ENCODE measurements at regions not wholly inside any gene's neighbourhood (a gene's known extent, or its start where the extent isn't known, plus 50 kb on each side); places are given as distances from the start of the nearest gene placed in this dataset.

DNA sequence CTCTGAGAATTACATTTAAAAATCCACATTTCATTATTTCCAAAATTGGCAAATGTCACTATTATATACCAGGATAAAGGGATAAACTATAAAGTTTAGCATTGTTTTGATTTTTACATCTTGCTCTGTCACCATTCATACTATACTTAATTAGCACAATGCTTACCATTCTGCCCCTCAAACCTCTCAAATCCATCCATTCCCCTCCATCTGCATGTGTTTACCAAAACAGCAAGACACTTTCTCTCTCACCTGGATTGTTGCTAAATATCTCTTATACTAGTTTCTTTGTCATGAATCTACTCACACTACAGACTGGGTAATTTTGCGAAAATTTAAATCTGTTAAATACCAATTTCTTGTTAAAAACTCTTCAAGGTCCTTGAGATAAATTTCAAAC is 496.1 kb downstream of the NR4A2 start:
- ChIA-PET CTCF (no interaction called here), POLR2A (no interaction called here)
- Histone ChIP-seq H3K4me1 (no peaks in the 10 kb centered on the region), H3K27ac (no peak overlapping the region), H3K4me2 (no peak overlapping the region), H3K9me3 (no peaks in the 10 kb centered on the region), H3K4me3 (no peak overlapping the region)
- no peak for FAIRE-seq
- TF ChIP-seq RARB (CRISPR knock-in tag; IDR thresholded peaks at IDR 0.05) (no peak), FOSB (CRISPR knock-in tag; IDR thresholded peaks at IDR 0.05) (no peak), GATA3 (IDR thresholded peaks at IDR 0.05; ENCODE audit: borderline replicate concordance) (no peak)
- no peak for ATAC-seq
- 24% methylated on average over 1 of the region's 1 CpG for WGBS (ENCODE audit: missing lambda C conversion rate)
- no peak for DNase-seq (ENCODE audit: low read depth in 1 of 2, low spot score in 1 of 2)

DNA sequence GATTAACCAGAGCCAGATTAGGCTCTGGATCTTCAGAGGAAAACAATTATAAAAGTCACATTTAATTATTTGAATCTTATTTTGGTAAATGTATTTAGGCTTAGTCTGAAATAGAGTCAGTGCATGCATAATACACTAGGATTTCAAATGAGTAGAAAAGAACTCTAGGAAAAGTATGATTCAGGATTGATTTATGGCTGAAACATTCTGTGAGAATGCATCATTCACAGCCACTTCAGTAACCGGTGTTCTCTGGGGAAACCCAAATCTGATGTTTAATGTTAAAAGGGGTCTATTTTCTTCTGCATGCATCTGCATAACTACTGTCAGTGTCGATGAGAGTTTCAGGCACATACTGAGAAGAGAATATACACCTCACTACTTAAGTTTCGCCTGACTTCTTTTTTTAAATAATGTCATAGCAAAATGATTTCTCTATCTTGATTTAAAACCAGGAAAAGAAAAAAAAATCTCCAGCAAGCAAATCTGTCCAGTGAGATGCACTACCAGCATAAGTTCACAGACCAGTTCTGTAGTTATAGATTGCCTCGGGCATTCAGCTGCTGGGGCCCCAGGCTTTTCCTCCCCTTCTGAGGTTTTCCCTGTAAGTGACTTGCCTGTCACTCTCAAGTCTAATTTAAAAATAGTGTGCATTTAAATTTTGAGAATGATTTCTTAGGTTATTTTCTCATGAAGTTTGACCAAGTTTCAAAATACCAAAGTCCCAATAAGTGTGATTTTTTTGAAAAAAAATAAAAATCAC is 501.5 kb downstream of the NR4A2 start:
- Histone ChIP-seq H3K4me2 (no peak overlapping the region), H3K9me3 (no peaks in the 10 kb centered on the region), H3K4me1 (no peaks in the 10 kb centered on the region), H3K27ac (no peak overlapping the region), H3K4me3 (no peak overlapping the region)
- ATAC-seq (no peak), DNase-seq (ENCODE audit: low read depth in 1 of 2, low spot score in 1 of 2) (no peak), FAIRE-seq (no peak)
- TF ChIP-seq CBX2 (IDR thresholded peaks at IDR 0.05; ENCODE audit: borderline replicate concordance, low read depth) = no peak
- TF ChIP-seq SMC3 (IDR thresholded peaks at IDR 0.05) = no peak
- TF ChIP-seq ZNF302 (CRISPR knock-in tag; IDR thresholded peaks at IDR 0.05) = no peak
- TF ChIP-seq, protein P1, sequence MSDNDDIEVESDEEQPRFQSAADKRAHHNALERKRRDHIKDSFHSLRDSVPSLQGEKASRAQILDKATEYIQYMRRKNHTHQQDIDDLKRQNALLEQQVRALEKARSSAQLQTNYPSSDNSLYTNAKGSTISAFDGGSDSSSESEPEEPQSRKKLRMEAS (IDR thresholded peaks at IDR 0.05) = no peak
- no peak for TF ChIP-seq POLR2AphosphoS2 (conservative IDR thresholded peaks at IDR 0.05; ENCODE audit: low read length)
- TF ChIP-seq, protein P2, sequence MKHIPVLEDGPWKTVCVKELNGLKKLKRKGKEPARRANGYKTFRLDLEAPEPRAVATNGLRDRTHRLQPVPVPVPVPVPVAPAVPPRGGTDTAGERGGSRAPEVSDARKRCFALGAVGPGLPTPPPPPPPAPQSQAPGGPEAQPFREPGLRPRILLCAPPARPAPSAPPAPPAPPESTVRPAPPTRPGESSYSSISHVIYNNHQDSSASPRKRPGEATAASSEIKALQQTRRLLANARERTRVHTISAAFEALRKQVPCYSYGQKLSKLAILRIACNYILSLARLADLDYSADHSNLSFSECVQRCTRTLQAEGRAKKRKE (CRISPR knock-in tag; IDR thresholded peaks at IDR 0.05; ENCODE audit: low read depth) = no peak
- no peak for TF ChIP-seq KDM5A (IDR thresholded peaks at IDR 0.05)
- TF ChIP-seq JUN (IDR thresholded peaks at IDR 0.05) = no peak
- TF ChIP-seq RCOR1 (IDR thresholded peaks at IDR 0.05; ENCODE audit: low read depth, low read length) = no peak
- no peak for TF ChIP-seq MYC (IDR thresholded peaks at IDR 0.05; ENCODE audit: borderline replicate concordance, low read length)
- TF ChIP-seq, protein P3, sequence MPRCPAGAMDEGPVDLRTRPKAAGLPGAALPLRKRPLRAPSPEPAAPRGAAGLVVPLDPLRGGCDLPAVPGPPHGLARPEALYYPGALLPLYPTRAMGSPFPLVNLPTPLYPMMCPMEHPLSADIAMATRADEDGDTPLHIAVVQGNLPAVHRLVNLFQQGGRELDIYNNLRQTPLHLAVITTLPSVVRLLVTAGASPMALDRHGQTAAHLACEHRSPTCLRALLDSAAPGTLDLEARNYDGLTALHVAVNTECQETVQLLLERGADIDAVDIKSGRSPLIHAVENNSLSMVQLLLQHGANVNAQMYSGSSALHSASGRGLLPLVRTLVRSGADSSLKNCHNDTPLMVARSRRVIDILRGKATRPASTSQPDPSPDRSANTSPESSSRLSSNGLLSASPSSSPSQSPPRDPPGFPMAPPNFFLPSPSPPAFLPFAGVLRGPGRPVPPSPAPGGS (IDR thresholded peaks at IDR 0.05) = no peak
- TF ChIP-seq RARB (CRISPR knock-in tag; IDR thresholded peaks at IDR 0.05) = no peak
- TF ChIP-seq FOSL2 (IDR thresholded peaks at IDR 0.05) = no peak
- TF ChIP-seq FOSL2 (CRISPR knock-in tag; IDR thresholded peaks at IDR 0.05) = no peak
- no peak for TF ChIP-seq ZSCAN20 (CRISPR knock-in tag; IDR thresholded peaks at IDR 0.05)
- no peak for TF ChIP-seq FOXS1 (CRISPR knock-in tag; IDR thresholded peaks at IDR 0.05)
- no peak for TF ChIP-seq SREBF2 (IDR thresholded peaks at IDR 0.05)
- TF ChIP-seq CHD4 (IDR thresholded peaks at IDR 0.05; ENCODE audit: borderline replicate concordance) = no peak
- TF ChIP-seq GATA3 (IDR thresholded peaks at IDR 0.05; ENCODE audit: borderline replicate concordance) = no peak
- no peak for TF ChIP-seq CHD2 (IDR thresholded peaks at IDR 0.05; ENCODE audit: low read length, partially characterized antibody)
- WGBS (ENCODE audit: missing lambda C conversion rate) = 20% methylated on average over 4 of the region's 4 CpGs
- ChIA-PET CTCF (no interaction called here), POLR2A (no interaction called here)

GRCh38 chr2:155830351-155830750 is 502.2 kb downstream of the NR4A2 start:
- 38% methylated on average over 5 of the region's 5 CpGs for WGBS (ENCODE audit: missing lambda C conversion rate)
- CTCF ChIA-PET = no interaction called here
- Histone ChIP-seq H3K9me3 (no peaks in the 10 kb centered on the region), H3K4me3 (no peak overlapping the region), H3K27ac (no peak overlapping the region), H3K4me1 (no peaks in the 10 kb centered on the region), H3K4me2 (no peak overlapping the region)
- no peak for DNase-seq (ENCODE audit: low read depth in 1 of 2, low spot score in 1 of 2)
- no peak for ATAC-seq
- TF ChIP-seq MAZ (IDR thresholded peaks at IDR 0.05; ENCODE audit: borderline replicate concordance, low read depth, low read length) (no peak), EHF (CRISPR knock-in tag; IDR thresholded peaks at IDR 0.05) (no peak), KDM5A (IDR thresholded peaks at IDR 0.05) (no peak), CEBPB (IDR thresholded peaks at IDR 0.05) (no peak), SMC3 (IDR thresholded peaks at IDR 0.05) (no peak), SREBF2 (IDR thresholded peaks at IDR 0.05) (no peak), TFCP2L1 (CRISPR knock-in tag; IDR thresholded peaks at IDR 0.05) (no peak), CBX2 (IDR thresholded peaks at IDR 0.05; ENCODE audit: borderline replicate concordance, low read depth) (no peak)
- TF ChIP-seq, protein P3 (IDR thresholded peaks at IDR 0.05) = no peak
- FAIRE-seq = no peak
- POLR2A ChIA-PET = no interaction called here

Data from A549 (cell line).